ENCODE measurements at regions not wholly inside any gene's neighbourhood (a gene's known extent, or its start where the extent isn't known, plus 50 kb on each side); places are given as distances from the start of the nearest gene placed in this dataset.
"Not testable (repeated sequence)": the region's sequence is repeated elsewhere in the genome, so short reads cannot be mapped to it uniquely, and the experiment has no call there.

- DNase-seq, result no peak
Observed at GRCh38 chr7:93048136-93048930, 69.4 kb downstream of the SAMD9 start.

GRCh38 chr7:93047514-93048099 is 70.2 kb downstream of the SAMD9 start:
- DNase-seq, result no peak

GRCh38 chr7:93046641-93047040 is 71.1 kb downstream of the SAMD9 start:
- DNase-seq, result no peak

- DNase-seq, result no peak
Observed at GRCh38 chr7:93044147-93044810, 73.5 kb downstream of the SAMD9 start.

GRCh38 chr7:93043385-93043985 is 74.3 kb downstream of the SAMD9 start:
- DNase-seq, result no peak

GRCh38 chr7:93040355-93040754 is 77.4 kb downstream of the SAMD9 start:
- no peak for DNase-seq

GRCh38 chr7:93039786-93040185 is 78.0 kb downstream of the SAMD9 start:
- DNase-seq, result no peak

GRCh38 chr7:93039282-93039681 is 78.5 kb downstream of the SAMD9 start:
- no peak for DNase-seq

GRCh38 chr7:93036807-93037206 is 81.0 kb downstream of the SAMD9 start:
- no peak for DNase-seq

- no peak for DNase-seq
Observed at GRCh38 chr7:93036149-93036640, 81.6 kb downstream of the SAMD9 start.

- DNase-seq, result no peak
Observed at GRCh38 chr7:93031795-93032194, 86.0 kb downstream of the SAMD9 start.

- no peak for DNase-seq
Observed at GRCh38 chr7:93030605-93031225, 87.1 kb downstream of the SAMD9 start.

- no peak for DNase-seq
Observed at GRCh38 chr7:93029056-93029455, 88.7 kb downstream of the SAMD9 start.

- DNase-seq, result no peak
Observed at GRCh38 chr7:93028610-93029009, 89.2 kb downstream of the SAMD9 start.

- no peak for DNase-seq
Observed at GRCh38 chr7:93027044-93027443, 90.7 kb downstream of the SAMD9 start.

GRCh38 chr7:93026425-93026824 is 91.4 kb downstream of the SAMD9 start:
- DNase-seq, result no peak

GRCh38 chr7:93025389-93025788 is 92.4 kb downstream of the SAMD9 start:
- DNase-seq, result no peak

GRCh38 chr7:93022931-93023478 is 94.8 kb downstream of the SAMD9 start:
- not testable (repeated sequence) for DNase-seq

- DNase-seq, result no peak
Observed at GRCh38 chr7:93021748-93022147, 96.0 kb downstream of the SAMD9 start.

GRCh38 chr7:93018716-93019115 is 99.1 kb downstream of the SAMD9 start:
- no peak for DNase-seq

- DNase-seq, result no peak
Observed at GRCh38 chr7:93016681-93017381, 100.9 kb downstream of the SAMD9 start.
